ENCODE measurements at regions not wholly inside any gene's neighbourhood (a gene's known extent, or its start where the extent isn't known, plus 50 kb on each side); places are given as distances from the start of the nearest gene placed in this dataset.

DNA sequence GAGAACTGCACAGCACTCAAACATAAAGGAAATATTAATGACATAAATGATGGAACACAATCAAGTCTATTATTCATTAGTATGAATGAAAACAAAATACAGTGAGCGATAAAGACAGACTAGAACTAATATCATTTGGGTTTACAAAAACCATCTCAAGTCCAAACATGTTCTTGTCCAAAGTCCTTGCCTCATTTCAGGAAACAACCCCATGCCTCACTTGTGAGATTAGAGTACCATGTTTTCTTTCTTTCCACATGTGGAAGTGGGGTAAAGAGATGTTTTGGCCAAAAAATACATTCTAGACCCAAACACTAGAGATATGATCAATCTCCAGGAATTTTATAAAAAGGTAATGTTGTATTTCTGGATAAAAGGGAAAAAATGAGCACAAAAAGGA lies 53.3 kb upstream of the NFE2L2 start:
- Histone ChIP-seq H3K79me2 (ENCODE audit: low read length) (no peaks in the 10 kb centered on the region), H3K4me2 (ENCODE audit: low read length) (no peak overlapping the region), H4K20me1 (ENCODE audit: insufficient read depth, low read length) (no peaks in the 10 kb centered on the region), H3K36me3 (replicated peaks; ENCODE audit: low read depth, low read length) (no peaks in the 10 kb centered on the region), H2AFZ (ENCODE audit: low read depth, low read length) (no peak overlapping the region), H3K27ac (ENCODE audit: low read length) (no peak overlapping the region), H3K9me3 (ENCODE audit: insufficient read depth, low read length) (no peaks in the 10 kb centered on the region), H3K27me3 (ENCODE audit: low read depth, low read length) (no peaks in the 10 kb centered on the region), H3K4me3 (ENCODE audit: low read length) (no peak overlapping the region), H3K9ac (ENCODE audit: low read length) (no peak overlapping the region), H3K4me1 (ENCODE audit: low read length) (no peaks in the 10 kb centered on the region)
- TF ChIP-seq CTCF (IDR thresholded peaks at IDR 0.05; ENCODE audit: low read depth, low read length): no peak
- TF ChIP-seq EZH2phosphoT487 (IDR thresholded peaks at IDR 0.05; ENCODE audit: low read depth): no peak

DNA sequence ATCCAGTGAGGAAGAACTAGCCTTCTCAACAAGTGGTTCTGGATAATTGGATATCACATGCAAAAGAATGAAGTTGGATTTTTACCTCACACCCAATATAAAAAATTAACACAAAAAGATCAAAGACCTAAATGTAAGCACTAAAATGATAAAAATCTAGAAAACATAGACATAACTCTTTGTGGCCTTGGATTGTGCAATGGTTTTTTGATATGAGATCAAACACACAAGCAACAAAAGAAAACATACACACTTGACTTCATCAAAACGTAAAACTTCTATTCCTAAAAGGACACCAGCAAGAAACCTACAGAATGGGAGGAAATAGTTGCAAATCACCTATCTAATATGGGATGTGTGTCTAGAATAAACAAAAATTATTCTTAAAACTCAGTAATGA lies 54.1 kb upstream of the NFE2L2 start:
- no peak overlapping the region for H3K27ac ChIP-seq (ENCODE audit: low read length)
- no peak overlapping the region for H3K4me2 ChIP-seq (ENCODE audit: low read length)
- no peaks in the 10 kb centered on the region for H3K79me2 ChIP-seq (ENCODE audit: low read length)
- no peak overlapping the region for H3K9ac ChIP-seq (ENCODE audit: low read length)
- no peaks in the 10 kb centered on the region for H3K4me1 ChIP-seq (ENCODE audit: low read length)
- no peak overlapping the region for H3K4me3 ChIP-seq (ENCODE audit: low read length)
- no peaks in the 10 kb centered on the region for H3K9me3 ChIP-seq (ENCODE audit: insufficient read depth, low read length)
- TF ChIP-seq EZH2phosphoT487 (IDR thresholded peaks at IDR 0.05; ENCODE audit: low read depth) (no peak), CTCF (IDR thresholded peaks at IDR 0.05; ENCODE audit: low read depth, low read length) (no peak)
- H3K27me3 ChIP-seq (ENCODE audit: low read depth, low read length): no peaks in the 10 kb centered on the region
- no peaks in the 10 kb centered on the region for H3K36me3 ChIP-seq (replicated peaks; ENCODE audit: low read depth, low read length)
- H4K20me1 ChIP-seq (ENCODE audit: insufficient read depth, low read length): no peaks in the 10 kb centered on the region
- H2AFZ ChIP-seq (ENCODE audit: low read depth, low read length): no peak overlapping the region

DNA sequence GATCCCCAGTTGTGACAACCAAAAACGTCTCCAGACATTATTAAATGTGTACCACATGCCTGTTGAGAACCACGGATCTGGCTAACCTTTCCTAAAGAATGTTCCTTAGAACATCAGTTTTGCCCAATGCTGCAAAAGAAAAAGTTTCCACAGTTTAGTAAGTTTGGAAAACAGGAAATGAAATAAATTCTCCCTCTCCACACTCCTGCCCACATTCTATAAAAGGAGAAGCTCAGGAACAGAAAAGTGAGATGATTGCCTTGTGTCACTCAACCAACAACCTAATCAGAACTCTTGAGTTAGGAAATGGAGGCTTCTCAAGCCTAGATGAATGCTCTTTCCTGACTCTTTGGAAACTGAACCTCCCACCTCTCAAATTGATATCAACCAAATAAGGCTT lies 56.1 kb upstream of the NFE2L2 start:
- no peaks in the 10 kb centered on the region for H3K27me3 ChIP-seq (ENCODE audit: low read depth, low read length)

GRCh38 chr2:177322801-177323261 lies 58.3 kb upstream of the NFE2L2 start:
- H3K9ac ChIP-seq (ENCODE audit: low read length): no peak overlapping the region
- H3K27me3 ChIP-seq (ENCODE audit: low read depth, low read length): no peaks in the 10 kb centered on the region
- no peak overlapping the region for H3K4me3 ChIP-seq (ENCODE audit: low read length)
- no peak overlapping the region for H2AFZ ChIP-seq (ENCODE audit: low read depth, low read length)
- H3K79me2 ChIP-seq (ENCODE audit: low read length): no peaks in the 10 kb centered on the region
- H3K4me1 ChIP-seq (ENCODE audit: low read length): no peaks in the 10 kb centered on the region
- H3K9me3 ChIP-seq (ENCODE audit: insufficient read depth, low read length): no peaks in the 10 kb centered on the region
- no peak for TF ChIP-seq EZH2phosphoT487 (IDR thresholded peaks at IDR 0.05; ENCODE audit: low read depth)
- TF ChIP-seq CTCF (IDR thresholded peaks at IDR 0.05; ENCODE audit: low read depth, low read length): no peak
- H3K27ac ChIP-seq (ENCODE audit: low read length): no peak overlapping the region
- no peaks in the 10 kb centered on the region for H4K20me1 ChIP-seq (ENCODE audit: insufficient read depth, low read length)
- H3K36me3 ChIP-seq (replicated peaks; ENCODE audit: low read depth, low read length): no peaks in the 10 kb centered on the region
- H3K4me2 ChIP-seq (ENCODE audit: low read length): no peak overlapping the region

More for the DNA sequence above, 56.1 kb upstream of the NFE2L2 start:
- TF ChIP-seq EZH2phosphoT487 (IDR thresholded peaks at IDR 0.05; ENCODE audit: low read depth) (no peak), CTCF (IDR thresholded peaks at IDR 0.05; ENCODE audit: low read depth, low read length) (no peak)
- Histone ChIP-seq H4K20me1 (ENCODE audit: insufficient read depth, low read length) (no peaks in the 10 kb centered on the region), H3K4me3 (ENCODE audit: low read length) (no peak overlapping the region), H3K4me2 (ENCODE audit: low read length) (no peak overlapping the region), H3K9me3 (ENCODE audit: insufficient read depth, low read length) (no peaks in the 10 kb centered on the region), H3K36me3 (replicated peaks; ENCODE audit: low read depth, low read length) (no peaks in the 10 kb centered on the region), H3K27ac (ENCODE audit: low read length) (no peak overlapping the region), H3K4me1 (ENCODE audit: low read length) (no peaks in the 10 kb centered on the region), H3K79me2 (ENCODE audit: low read length) (no peaks in the 10 kb centered on the region), H2AFZ (ENCODE audit: low read depth, low read length) (no peak overlapping the region), H3K9ac (ENCODE audit: low read length) (no peak overlapping the region)
